ENCODE measurements at regions not wholly inside any gene's neighbourhood (a gene's known extent, or its start where the extent isn't known, plus 50 kb on each side); places are given as distances from the start of the nearest gene placed in this dataset.
"Not testable (repeated sequence)": the region's sequence is repeated elsewhere in the genome, so short reads cannot be mapped to it uniquely, and the experiment has no call there.

- no peak for DNase-seq
These were observed 275.7 kb downstream of the XPNPEP1 start for GRCh38 chr10:109647627-109648026.

GRCh38 chr10:109633846-109634245 lies 289.5 kb downstream of the XPNPEP1 start:
- no peak for DNase-seq

GRCh38 chr10:109633017-109633416 lies 290.3 kb downstream of the XPNPEP1 start:
- DNase-seq: not testable (repeated sequence)

DNA sequence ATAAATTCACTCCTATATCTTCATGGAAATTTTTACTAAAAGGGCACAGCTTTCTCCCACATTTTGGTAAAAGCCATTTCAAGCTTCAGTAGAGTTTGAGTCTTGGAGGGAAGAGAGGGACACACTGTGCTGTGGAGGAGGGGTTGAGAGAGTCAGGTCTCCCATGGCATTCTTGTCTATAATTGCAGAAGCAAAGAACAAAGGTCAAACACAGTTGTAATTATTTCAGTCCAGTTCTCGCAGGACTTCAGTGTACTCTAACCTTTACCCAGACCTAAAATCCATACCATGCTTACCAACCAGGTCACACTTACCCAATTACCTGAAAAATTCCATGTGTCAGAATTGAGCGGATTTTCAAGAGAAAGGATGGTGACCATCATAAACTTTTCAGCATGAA lies 298.4 kb downstream of the XPNPEP1 start:
- no peak for DNase-seq

DNA sequence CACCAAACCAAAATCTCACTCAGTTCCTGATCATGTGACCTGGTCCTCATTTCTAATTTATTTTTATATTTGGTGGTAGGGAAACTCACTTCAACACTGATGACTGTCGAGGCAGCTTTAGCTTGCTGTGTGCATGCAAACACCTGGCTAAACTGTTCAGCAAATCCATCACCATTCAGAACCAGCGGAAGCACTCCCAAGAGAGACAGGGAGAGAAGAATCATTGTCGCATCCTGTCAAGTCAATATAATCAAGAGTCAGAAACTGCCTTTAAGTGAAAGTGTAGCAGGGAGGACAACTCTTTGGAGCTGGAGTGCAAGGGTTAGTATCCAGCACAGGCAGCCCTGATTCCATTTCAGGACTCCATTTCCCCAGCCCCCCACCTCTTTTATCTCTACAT lies 300.7 kb downstream of the XPNPEP1 start:
- DNase-seq: no peak

DNA sequence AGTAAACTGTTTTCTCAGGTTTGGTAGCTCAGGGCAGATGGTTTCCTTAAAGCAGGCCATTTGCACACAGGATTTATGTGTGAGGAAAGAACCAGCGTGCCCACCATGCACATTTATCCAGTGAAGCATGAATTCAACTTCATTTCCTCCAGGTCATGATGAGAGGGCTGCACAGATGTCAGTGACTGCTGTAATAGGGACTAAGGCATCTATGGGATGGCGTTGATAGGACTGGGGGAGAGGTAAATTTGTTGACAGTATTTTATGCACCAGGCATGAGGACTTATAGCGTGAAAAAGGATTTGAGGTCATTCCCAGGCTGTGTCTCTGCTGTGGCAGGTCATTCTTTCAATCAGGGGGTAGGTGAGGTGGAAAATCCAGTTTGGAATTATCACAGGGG lies 302.9 kb downstream of the XPNPEP1 start:
- DNase-seq: no peak

DNA sequence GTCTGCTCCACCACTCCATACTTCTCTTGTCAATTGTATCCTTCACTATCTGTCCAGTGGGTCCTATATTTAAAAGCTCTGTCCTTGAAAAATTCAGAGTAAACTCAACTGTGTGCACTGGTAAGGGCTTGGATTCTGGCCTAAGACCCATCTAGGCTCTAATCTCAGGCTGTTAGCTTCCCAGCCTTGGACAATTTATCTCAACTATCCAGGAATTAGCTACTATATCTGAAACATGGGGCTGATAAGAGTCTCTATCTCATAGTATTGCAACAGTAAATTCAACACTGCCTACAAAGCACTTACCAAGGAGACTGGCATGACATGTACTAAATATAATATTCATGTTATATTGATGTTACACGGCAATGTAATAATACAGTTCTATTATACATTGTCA lies 303.4 kb downstream of the XPNPEP1 start:
- no peak for DNase-seq

DNA sequence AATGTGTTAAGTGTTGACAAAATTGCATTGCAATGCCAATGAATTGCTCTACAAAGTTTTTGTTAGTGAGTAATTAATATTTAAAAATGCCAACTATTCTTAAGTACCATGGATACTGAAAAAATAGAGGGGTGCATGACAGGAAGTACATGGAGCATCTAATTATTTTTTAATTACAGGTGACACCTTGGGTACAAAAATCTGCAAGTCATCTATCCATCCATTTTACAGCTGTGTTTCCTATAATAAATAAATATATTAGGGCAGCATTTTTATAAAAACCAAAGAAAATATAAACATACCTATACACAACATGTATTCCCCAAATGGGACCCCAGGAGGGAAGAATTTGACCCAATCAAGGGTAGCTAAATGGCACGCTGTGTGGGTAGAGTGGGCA lies 304.6 kb downstream of the XPNPEP1 start:
- DNase-seq: no peak

DNA sequence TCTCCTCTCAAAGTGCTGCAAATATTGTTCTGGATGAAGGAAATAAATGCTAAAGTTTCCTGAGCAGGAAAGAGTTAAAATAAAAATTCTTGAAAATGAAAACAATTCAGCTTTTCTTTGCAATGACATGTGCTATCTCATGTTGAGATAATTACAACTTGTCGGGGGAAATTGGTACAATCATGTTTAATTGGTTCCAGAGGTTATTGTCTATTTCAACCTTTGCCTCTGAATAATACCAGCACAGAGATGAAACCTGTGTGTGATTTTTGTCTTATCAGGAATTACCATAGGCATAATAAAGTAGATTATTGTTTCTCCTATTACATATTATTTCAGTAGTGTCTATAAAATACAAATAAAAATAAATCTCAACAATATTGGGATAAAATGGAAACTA lies 305.0 kb downstream of the XPNPEP1 start:
- DNase-seq: no peak

GRCh38 chr10:109616359-109616980 lies 306.8 kb downstream of the XPNPEP1 start:
- peak; percentile 6 for DNase-seq

GRCh38 chr10:109595356-109595755 lies 328.0 kb downstream of the XPNPEP1 start:
- DNase-seq: not testable (repeated sequence)

- DNase-seq: no peak
These were observed 329.6 kb downstream of the XPNPEP1 start for GRCh38 chr10:109593682-109594081.

DNA sequence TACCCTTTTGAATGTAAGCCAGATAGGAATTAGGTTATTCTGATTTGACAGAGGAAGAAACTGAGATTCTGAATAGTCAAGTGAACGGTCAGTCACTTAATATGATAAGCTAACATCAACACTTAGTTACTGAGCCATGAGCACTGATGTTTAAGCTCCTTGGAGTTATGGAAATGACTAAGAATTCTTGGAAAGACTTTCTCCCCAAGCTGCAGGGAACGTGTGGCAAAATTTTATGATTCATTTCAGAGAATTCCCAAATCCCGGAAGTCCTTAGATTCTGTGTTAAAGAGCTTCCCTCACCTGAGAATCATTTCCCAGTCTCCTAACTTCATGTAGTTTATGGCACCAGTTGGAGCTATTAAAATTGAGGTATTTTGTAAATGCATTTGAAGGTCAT lies 330.9 kb downstream of the XPNPEP1 start:
- no peak for DNase-seq

DNA sequence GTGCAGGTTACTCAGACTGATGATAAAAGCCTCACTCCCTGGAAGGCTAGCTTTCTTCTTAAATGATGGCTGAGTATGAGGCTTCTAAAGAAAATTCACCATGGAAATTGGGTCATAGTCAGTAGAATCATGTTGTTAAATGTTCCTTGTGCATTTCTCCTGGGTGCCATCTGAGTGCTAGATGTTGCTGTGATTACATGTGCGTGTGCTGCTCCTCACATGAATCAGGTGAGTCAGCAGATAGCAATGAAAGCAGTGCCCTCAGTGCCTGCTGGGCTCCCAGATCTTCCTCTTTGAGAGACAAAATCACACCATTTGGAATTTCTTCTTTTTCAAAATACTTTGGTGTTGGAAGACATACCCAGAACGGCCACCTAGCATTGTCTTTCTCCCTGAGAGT lies 331.7 kb downstream of the XPNPEP1 start:
- no peak for DNase-seq

- no peak for DNase-seq
These were observed 335.1 kb downstream of the XPNPEP1 start for GRCh38 chr10:109588259-109588658.

DNA sequence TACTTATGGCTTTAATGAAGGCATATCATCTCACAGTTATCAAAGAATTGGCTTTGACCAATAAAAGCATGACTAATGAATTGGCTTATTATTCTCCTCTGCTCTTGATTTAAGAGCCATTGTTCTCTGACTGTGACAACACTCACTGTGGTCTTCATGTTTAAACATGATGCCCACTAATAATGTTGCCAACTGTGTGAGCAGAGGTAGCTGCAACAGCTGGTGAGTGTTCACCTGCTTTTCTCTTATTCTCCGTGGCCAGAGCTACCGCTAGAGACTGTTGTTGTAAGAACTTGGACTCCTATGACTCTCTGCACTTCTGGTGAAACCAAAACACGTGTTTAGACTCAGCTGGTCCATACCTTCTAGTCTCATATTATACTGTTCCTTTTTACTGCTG lies 335.9 kb downstream of the XPNPEP1 start:
- no peak for DNase-seq

DNA sequence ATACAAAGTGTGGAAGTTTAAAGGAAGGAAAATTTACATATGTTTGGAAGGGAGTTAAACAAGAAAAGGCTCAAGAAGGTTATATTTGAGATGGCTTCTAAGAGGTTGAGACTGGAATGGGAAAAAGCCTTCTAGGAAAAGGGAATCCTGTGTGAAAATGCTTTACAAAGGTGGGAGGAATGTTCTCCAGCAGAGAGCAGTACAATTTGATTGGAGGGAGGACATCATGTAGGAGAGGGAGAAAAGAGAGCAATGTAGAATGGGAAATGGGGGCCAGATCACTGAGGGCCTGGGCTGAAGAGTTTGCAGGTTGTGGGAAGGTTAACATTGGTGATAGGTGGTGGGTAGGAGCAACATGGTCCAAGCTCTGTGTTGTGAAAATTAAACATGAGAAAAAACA lies 366.9 kb downstream of the XPNPEP1 start:
- no peak for DNase-seq

GRCh38 chr10:109542050-109542603 lies 381.2 kb downstream of the XPNPEP1 start:
- not testable (repeated sequence) for DNase-seq

DNA sequence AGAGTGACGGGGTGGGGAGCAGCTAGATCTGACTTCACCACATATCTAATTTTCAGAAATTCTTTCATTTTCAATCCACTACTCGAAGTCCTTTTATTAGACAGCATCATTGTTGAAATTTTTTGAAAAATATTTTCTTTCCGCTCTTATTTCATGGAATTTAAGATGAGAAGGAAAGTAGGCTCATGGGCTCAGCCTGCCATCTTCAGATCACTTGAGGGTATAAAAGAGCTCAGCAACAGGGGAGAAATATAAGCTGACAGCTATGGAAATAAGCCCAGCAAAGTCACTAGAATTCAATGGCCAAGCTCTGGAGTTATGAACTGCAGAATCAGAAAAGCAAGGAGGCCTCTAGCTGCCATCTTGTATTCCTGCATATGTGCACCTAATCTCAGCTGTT lies 389.1 kb downstream of the XPNPEP1 start:
- DNase-seq: no peak

- DNase-seq: no peak
These were observed 394.1 kb downstream of the XPNPEP1 start for GRCh38 chr10:109529258-109529657.

DNA sequence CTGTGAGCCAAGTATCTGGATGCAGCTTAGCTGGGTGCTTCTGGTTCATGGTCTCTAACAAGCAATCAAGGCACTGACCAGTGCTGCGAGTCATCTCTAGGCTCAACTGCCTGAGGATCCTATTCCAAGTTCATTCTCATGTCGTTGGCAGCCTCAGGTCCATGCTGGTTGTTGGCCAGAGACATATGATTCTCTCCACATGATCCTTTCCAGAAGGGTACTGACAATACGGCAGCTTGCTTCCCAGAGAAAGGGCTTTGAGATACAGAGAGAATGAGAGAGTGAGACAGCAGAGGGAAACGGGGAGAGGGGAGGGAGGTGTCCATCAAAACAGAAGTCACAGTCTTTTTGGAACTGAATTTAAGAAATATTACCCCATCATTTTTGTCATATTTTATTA lies 405.6 kb downstream of the XPNPEP1 start:
- no peak for DNase-seq

DNA sequence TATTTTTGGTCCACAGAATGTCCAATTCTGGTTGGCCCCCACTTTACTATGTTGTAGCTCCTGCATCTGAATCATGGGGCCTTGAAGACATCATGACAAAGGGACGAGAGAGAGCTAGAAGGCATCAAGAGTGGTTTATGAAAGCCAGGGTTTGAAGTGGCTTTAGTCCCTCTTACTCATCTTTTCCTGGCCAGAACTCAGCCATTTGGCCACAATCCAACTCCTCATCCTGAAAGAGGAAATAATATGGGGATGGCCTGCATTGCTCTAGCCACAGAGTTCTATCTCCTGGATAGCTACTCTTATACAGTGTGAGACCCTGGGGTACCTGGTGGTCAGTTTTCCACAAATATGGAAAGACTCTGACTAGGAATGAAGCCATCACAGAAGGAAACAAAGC lies 418.9 kb downstream of the XPNPEP1 start:
- DNase-seq: peak; percentile 5

- DNase-seq: no peak
These were observed 435.6 kb downstream of the XPNPEP1 start for GRCh38 chr10:109487691-109488090.

- no peak for DNase-seq
These were observed 442.5 kb downstream of the XPNPEP1 start for GRCh38 chr10:109480836-109481235.

GRCh38 chr10:109475711-109476421 lies 447.4 kb downstream of the XPNPEP1 start:
- DNase-seq: no peak
